Peyer's patch (tissue), 4 donors: ENCODE measurements at regions not wholly inside any gene's neighbourhood (a gene's known extent, or its start where the extent isn't known, plus 50 kb on each side); places are given as distances from the start of the nearest gene placed in this dataset.
"Not testable (repeated sequence)": the region's sequence is repeated elsewhere in the genome, so short reads cannot be mapped to it uniquely, and the experiment has no call there.

ENCODE experiments used
- DNase-seq, 3 donors: peaks; one replicate each; pipeline ENCODE4 v3.0.0-alpha.2; 2017 to 2019
- H3K27ac ChIP-seq, 4 donors: fragments of 200-600 bp; sonication (generic); one replicate each; pipeline ENCODE4 v1.5.1; 2016 to 2019
- H3K27me3 ChIP-seq, 2 donors: fragments of 200-600 bp; sonication (generic); one replicate each; pipeline ENCODE4 v1.5.1; 2019
- H3K36me3 ChIP-seq, 3 donors: fragments of 200-600 bp; sonication (generic); one replicate each; pipeline ENCODE4 v1.5.1; 2016 to 2019
- H3K4me1 ChIP-seq, 4 donors: fragments of 200-600 bp; sonication (generic); one replicate each; pipeline ENCODE4 v1.5.1; 2016 to 2019
- H3K4me3 ChIP-seq, 4 donors: fragments of 200-600 bp; sonication (generic); 1 replicate in 3 of 4; 2 replicates in 1 of 4; pipeline ENCODE4 v1.5.1; 2016 to 2019; ENCODE audit warnings: mild to moderate bottlenecking in 1 of 4
- H3K9me3 ChIP-seq, 4 donors: fragments of 200-600 bp; sonication (generic); one replicate each; pipeline ENCODE4 v1.5.1; 2016 to 2019; ENCODE audit warnings: mild to moderate bottlenecking in 1 of 4
- CTCF ChIP-seq, 6 experiments: fragments of 450-650 bp in 4 of 6; fragments of 200-600 bp in 2 of 6; sonication (generic) in 1 of 6; IDR thresholded peaks; one replicate each; pipeline ENCODE4 v1.5.1; 2017 to 2019; ENCODE audit warnings: antibody characterized with exemption in 6 of 6, mild to moderate bottlenecking in 3 of 6, moderate library complexity in 1 of 6
- POLR2A ChIP-seq, 2 donors: fragments of 450-650 bp; IDR thresholded peaks; one replicate each; pipeline ENCODE4 v1.5.1; 2017; ENCODE audit warnings: antibody characterized with exemption in 2 of 2, mild to moderate bottlenecking in 2 of 2, moderate library complexity in 2 of 2

GRCh38 chr1:73327180-73327793, 870.7 kb downstream of the LRRIQ3 start:
- Histone ChIP-seq H3K36me3 (no peaks in the 10 kb centered on the region), H3K4me3 (no peak overlapping the region), H3K27ac (no peak overlapping the region), H3K4me1 (no peaks in the 10 kb centered on the region), H3K9me3 (peaks cover 0 to 7% (median 0%) of the 10 kb centered on the region in 4 donors), H3K27me3 (no peaks in the 10 kb centered on the region)
- DNase-seq, result no peak
- TF ChIP-seq CTCF (IDR thresholded peaks at IDR 0.05) (no peak), POLR2A (IDR thresholded peaks at IDR 0.05) (no peak)

- H3K4me1 ChIP-seq, result no peaks in the 10 kb centered on the region
- no peaks in the 10 kb centered on the region for H3K36me3 ChIP-seq
- peaks cover 0 to 5% (median 0%) of the 10 kb centered on the region in 4 donors for H3K9me3 ChIP-seq
- no peaks in the 10 kb centered on the region for H3K27me3 ChIP-seq
- no peak for DNase-seq
- H3K4me3 ChIP-seq, result no peak overlapping the region
- TF ChIP-seq POLR2A (IDR thresholded peaks at IDR 0.05), result no peak
- no peak for TF ChIP-seq CTCF (IDR thresholded peaks at IDR 0.05)
- no peak overlapping the region for H3K27ac ChIP-seq
These were observed 871.3 kb downstream of the LRRIQ3 start for GRCh38 chr1:73326663-73327062.

GRCh38 chr1:73310797-73311381, 887.1 kb downstream of the LRRIQ3 start:
- no peak for DNase-seq
- no peak for TF ChIP-seq POLR2A (IDR thresholded peaks at IDR 0.05)
- TF ChIP-seq CTCF (IDR thresholded peaks at IDR 0.05), result no peak
- Histone ChIP-seq H3K27ac (no peak overlapping the region), H3K4me1 (no peaks in the 10 kb centered on the region), H3K9me3 (no peaks in the 10 kb centered on the region), H3K4me3 (no peak overlapping the region), H3K36me3 (no peaks in the 10 kb centered on the region), H3K27me3 (no peaks in the 10 kb centered on the region)

GRCh38 chr1:73306899-73307555, 890.9 kb downstream of the LRRIQ3 start:
- no peak for DNase-seq
- H3K36me3 ChIP-seq, result no peaks in the 10 kb centered on the region
- H3K27ac ChIP-seq, result no peak overlapping the region

GRCh38 chr1:73273886-73274285, 924.1 kb downstream of the LRRIQ3 start:
- no peaks in the 10 kb centered on the region for H3K27me3 ChIP-seq
- TF ChIP-seq CTCF (IDR thresholded peaks at IDR 0.05) (no peak), POLR2A (IDR thresholded peaks at IDR 0.05) (no peak)
- H3K27ac ChIP-seq, result no peak overlapping the region
- DNase-seq, result no peak
- H3K9me3 ChIP-seq, result peaks cover 0 to 3% (median 0%) of the 10 kb centered on the region in 4 donors
- H3K36me3 ChIP-seq, result no peaks in the 10 kb centered on the region
- H3K4me3 ChIP-seq, result no peak overlapping the region
- no peaks in the 10 kb centered on the region for H3K4me1 ChIP-seq

More at GRCh38 chr1:73306899-73307555, 890.9 kb downstream of the LRRIQ3 start:
- H3K9me3 ChIP-seq, result no peaks in the 10 kb centered on the region
- TF ChIP-seq CTCF (IDR thresholded peaks at IDR 0.05) (no peak), POLR2A (IDR thresholded peaks at IDR 0.05) (no peak)
- H3K27me3 ChIP-seq, result no peaks in the 10 kb centered on the region
- H3K4me3 ChIP-seq, result no peak overlapping the region
- no peaks in the 10 kb centered on the region for H3K4me1 ChIP-seq

- not testable (repeated sequence) for H3K27ac ChIP-seq, H3K27me3 ChIP-seq, H3K36me3 ChIP-seq, H3K4me3 ChIP-seq, H3K9me3 ChIP-seq, H3K4me1 ChIP-seq, DNase-seq
These were observed 952.8 kb downstream of the LRRIQ3 start for GRCh38 chr1:73245196-73245595.
